K562 (cell line): ENCODE measurements at regions not wholly inside any gene's neighbourhood (a gene's known extent, or its start where the extent isn't known, plus 50 kb on each side); places are given as distances from the start of the nearest gene placed in this dataset.

Experiments
- ARID1B ChIP-seq: fragments of 450-650 bp; IDR thresholded peaks from 2 replicates; pipeline ENCODE4 v1.6.1; 2016; ENCODE audit warnings: antibody characterized with exemption, mild to moderate bottlenecking, inconsistent platforms
- ATF3 ChIP-seq, 2 experiments: fragments of 450-650 bp in 1 of 2; sonication (generic) in 1 of 2; formaldehyde crosslinking in 1 of 2; IDR thresholded peaks in 1 of 2; conservative IDR thresholded peaks in 1 of 2; 2 replicates each; pipeline versions ENCODE4 v1.6.1 to v1.8.1; 2016 to 2023; ENCODE audit warnings: mild to moderate bottlenecking in 2 of 2, moderate library complexity in 2 of 2, inconsistent platforms in 1 of 2, missing genetic modification reagents in 1 of 2
- CHAMP1 ChIP-seq: fragments of 450-650 bp; IDR thresholded peaks from 2 replicates; pipeline ENCODE4 v1.6.1; 2016; ENCODE audit warnings: mild to moderate bottlenecking
- FIP1L1 ChIP-seq: fragments of 200-400 bp; formaldehyde crosslinking; IDR thresholded peaks from 2 replicates; pipeline ENCODE4 v1.6.1; 2018; ENCODE audit warnings: mild to moderate bottlenecking, low read depth, low read length; ENCODE audit not compliant: poor library complexity, severe bottlenecking
- FOXA1 ChIP-seq: fragments of 450-650 bp; IDR thresholded peaks from 2 replicates; pipeline ENCODE4 v1.6.1; 2016; ENCODE audit warnings: mild to moderate bottlenecking, borderline replicate concordance
- GTF2E2 ChIP-seq: fragments of 200-800 bp; sonication (Bioruptor generic); IDR thresholded peaks from 2 replicates; pipeline ENCODE4 v1.6.1; 2016; ENCODE audit warnings: missing genetic modification characterization, missing compliant biosample characterization
- NCOR1 ChIP-seq: fragments of 450-650 bp; IDR thresholded peaks from 2 replicates; pipeline ENCODE4 v1.6.1; 2016; ENCODE audit warnings: mild to moderate bottlenecking, moderate library complexity
- NFXL1 ChIP-seq: fragments of 450-650 bp; formaldehyde crosslinking; IDR thresholded peaks from 2 replicates; pipeline ENCODE4 v1.4.0; 2021; ENCODE audit warnings: mild to moderate bottlenecking
- POLR2AphosphoS5 ChIP-seq: IDR thresholded peaks from 2 replicates; pipeline ENCODE4 v1.6.1; 2011; ENCODE audit warnings: mild to moderate bottlenecking, low read depth, low read length, moderate library complexity; ENCODE audit not compliant: control insufficient read depth, insufficient read depth
- RCOR1 ChIP-seq, 2 experiments: IDR thresholded peaks; 2 replicates each; pipeline ENCODE4 v1.6.1; 2012; ENCODE audit warnings: low read depth in 2 of 2, low read length in 2 of 2, borderline replicate concordance in 1 of 2, improper control_type of control experiment in 1 of 2
- SETDB1 ChIP-seq: IDR thresholded peaks from one replicate; pipeline ENCODE4 v1.6.1; 2012; ENCODE audit warnings: low read length, control low read depth, inconsistent platforms
- ZBTB43 ChIP-seq: sonication (generic); formaldehyde crosslinking; IDR thresholded peaks from 2 replicates; pipeline ENCODE4 v1.8.0; 2023; ENCODE audit warnings: mild to moderate bottlenecking, missing genetic modification reagents
- ZNF23 ChIP-seq: fragments of 250-450 bp; sonication (Bioruptor Pico); IDR thresholded peaks from 2 replicates; pipeline ENCODE4 v1.4.0; 2020; ENCODE audit warnings: mild to moderate bottlenecking
- ZNF766 ChIP-seq: fragments of 200-800 bp; sonication (Bioruptor generic); conservative IDR thresholded peaks from 2 replicates; pipeline ENCODE4 v1.6.1; 2016; ENCODE audit warnings: missing genetic modification characterization, missing compliant biosample characterization
- TF ChIP-seq, protein P1 (sequence below), 2 experiments: fragments of 150-350 bp in 1 of 2; IDR thresholded peaks; 2 replicates each; pipeline ENCODE4 v1.6.1; 2012 to 2016; ENCODE audit warnings: low read depth in 2 of 2, low read length in 2 of 2, mild to moderate bottlenecking in 1 of 2, moderate library complexity in 1 of 2
- TF ChIP-seq, protein P2 (sequence below): fragments of 200-800 bp; sonication (Bioruptor generic); IDR thresholded peaks from 2 replicates; pipeline ENCODE4 v1.6.1; 2017; ENCODE audit warnings: missing genetic modification characterization, missing compliant biosample characterization

DNA sequence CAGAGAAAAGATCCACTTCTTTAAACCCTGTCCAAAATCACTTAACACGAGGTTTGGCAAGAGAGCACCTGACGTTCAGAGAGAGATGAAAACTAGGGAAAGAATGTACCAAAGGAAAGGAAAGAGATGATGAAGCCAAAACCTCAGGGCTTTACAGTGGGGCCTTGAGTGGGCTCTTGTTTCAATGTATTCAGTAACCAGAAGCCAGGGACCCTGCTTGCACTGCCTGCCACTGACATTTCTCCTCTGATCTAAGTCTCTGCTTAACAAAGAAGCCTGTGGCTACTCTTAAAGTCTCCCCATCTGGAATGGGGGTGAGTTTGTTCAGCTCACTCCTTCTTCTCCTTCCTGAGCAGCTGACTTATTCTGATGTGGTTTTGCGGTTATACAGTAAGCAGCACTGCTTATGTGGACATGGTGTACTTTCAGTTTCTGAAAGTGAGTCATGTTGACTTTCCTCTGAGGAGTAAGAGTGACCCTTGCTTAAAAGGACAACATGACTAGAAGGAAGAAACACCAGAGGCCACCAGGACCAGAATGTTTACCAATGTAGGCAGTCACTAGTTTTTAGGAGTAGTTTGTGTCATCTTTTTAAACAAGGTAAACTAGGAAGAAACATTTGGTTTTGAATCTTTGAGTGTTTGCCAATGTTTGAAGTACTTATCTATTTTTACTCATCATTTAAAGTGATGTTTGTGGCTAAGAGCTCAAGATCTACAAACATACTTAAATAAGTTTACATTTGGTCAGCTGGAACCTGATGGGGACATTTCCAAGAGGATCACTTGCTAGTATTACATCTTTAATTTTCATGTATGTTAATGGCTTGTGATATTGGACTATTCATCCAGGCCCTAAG lies 87.4 kb downstream of the FASLG start (continued):
- TF ChIP-seq CHAMP1 (no peak), RCOR1 (IDR thresholded peaks at IDR 0.05; ENCODE audit: borderline replicate concordance in 1 of 2, low read depth in 2 of 2, low read length in 2 of 2) (peak; percentile 57 to 88; a peak in 3 of 4 replicates), NCOR1 (peak; percentile 60), NFXL1 (CRISPR knock-in tag) (0 out of 2 replicates have a peak, but pooled peaks have one; percentile 6), FOXA1 (peak; percentile 57), ZNF23 (CRISPR knock-in tag) (0 out of 2 replicates have a peak, but pooled peaks have one; percentile 11), ZNF766 (CRISPR knock-in tag) (peak; percentile 71; the same call in 1 of the 2 replicates), ZBTB43 (CRISPR knock-in tag) (no peak), POLR2AphosphoS5 (0 out of 2 replicates have a peak, but pooled peaks have one; percentile 31), ARID1B (peak; percentile 87), ATF3 (IDR thresholded peaks at IDR 0.05) (peak; percentile 82), ATF3 (CRISPR knock-in tag; conservative IDR thresholded peaks at IDR 0.05) (no peak; the same call in 1 of the 2 replicates), FIP1L1 (no peak), SETDB1 (no peak), GTF2E2 (tag) (no peak)
- TF ChIP-seq, protein P1, sequence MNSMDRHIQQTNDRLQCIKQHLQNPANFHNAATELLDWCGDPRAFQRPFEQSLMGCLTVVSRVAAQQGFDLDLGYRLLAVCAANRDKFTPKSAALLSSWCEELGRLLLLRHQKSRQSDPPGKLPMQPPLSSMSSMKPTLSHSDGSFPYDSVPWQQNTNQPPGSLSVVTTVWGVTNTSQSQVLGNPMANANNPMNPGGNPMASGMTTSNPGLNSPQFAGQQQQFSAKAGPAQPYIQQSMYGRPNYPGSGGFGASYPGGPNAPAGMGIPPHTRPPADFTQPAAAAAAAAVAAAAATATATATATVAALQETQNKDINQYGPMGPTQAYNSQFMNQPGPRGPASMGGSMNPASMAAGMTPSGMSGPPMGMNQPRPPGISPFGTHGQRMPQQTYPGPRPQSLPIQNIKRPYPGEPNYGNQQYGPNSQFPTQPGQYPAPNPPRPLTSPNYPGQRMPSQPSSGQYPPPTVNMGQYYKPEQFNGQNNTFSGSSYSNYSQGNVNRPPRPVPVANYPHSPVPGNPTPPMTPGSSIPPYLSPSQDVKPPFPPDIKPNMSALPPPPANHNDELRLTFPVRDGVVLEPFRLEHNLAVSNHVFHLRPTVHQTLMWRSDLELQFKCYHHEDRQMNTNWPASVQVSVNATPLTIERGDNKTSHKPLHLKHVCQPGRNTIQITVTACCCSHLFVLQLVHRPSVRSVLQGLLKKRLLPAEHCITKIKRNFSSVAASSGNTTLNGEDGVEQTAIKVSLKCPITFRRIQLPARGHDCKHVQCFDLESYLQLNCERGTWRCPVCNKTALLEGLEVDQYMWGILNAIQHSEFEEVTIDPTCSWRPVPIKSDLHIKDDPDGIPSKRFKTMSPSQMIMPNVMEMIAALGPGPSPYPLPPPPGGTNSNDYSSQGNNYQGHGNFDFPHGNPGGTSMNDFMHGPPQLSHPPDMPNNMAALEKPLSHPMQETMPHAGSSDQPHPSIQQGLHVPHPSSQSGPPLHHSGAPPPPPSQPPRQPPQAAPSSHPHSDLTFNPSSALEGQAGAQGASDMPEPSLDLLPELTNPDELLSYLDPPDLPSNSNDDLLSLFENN (IDR thresholded peaks at IDR 0.05; ENCODE audit: low read depth in 2 of 2, low read length in 2 of 2) = 0 out of 4 replicates have a peak, but pooled peaks of 1 of the 2 experiments have one; percentile 56
- TF ChIP-seq, protein P2, sequence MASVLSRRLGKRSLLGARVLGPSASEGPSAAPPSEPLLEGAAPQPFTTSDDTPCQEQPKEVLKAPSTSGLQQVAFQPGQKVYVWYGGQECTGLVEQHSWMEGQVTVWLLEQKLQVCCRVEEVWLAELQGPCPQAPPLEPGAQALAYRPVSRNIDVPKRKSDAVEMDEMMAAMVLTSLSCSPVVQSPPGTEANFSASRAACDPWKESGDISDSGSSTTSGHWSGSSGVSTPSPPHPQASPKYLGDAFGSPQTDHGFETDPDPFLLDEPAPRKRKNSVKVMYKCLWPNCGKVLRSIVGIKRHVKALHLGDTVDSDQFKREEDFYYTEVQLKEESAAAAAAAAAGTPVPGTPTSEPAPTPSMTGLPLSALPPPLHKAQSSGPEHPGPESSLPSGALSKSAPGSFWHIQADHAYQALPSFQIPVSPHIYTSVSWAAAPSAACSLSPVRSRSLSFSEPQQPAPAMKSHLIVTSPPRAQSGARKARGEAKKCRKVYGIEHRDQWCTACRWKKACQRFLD (CRISPR knock-in tag) = peak; percentile 71; the same call in 1 of the 2 replicates
